GM23338 (cell line): ENCODE measurements at regions not wholly inside any gene's neighbourhood (a gene's known extent, or its start where the extent isn't known, plus 50 kb on each side); places are given as distances from the start of the nearest gene placed in this dataset.

Source experiments
- CREB1 ChIP-seq: fragments of 250-450 bp; sonication (Bioruptor Pico); IDR thresholded peaks from 2 replicates; pipeline ENCODE4 v1.5.0; 2020; ENCODE audit warnings: low read depth, mild to moderate bottlenecking, moderate library complexity
- EZH2 ChIP-seq: fragments of 200-600 bp; sonication (generic); IDR thresholded peaks from one replicate; pipeline ENCODE4 v1.8.0; 2017; ENCODE audit warnings: antibody characterized with exemption, mild to moderate bottlenecking, low read depth; ENCODE audit not compliant: unreplicated experiment
- EZH2phosphoT487 ChIP-seq: fragments of 200-600 bp; sonication (generic); IDR thresholded peaks from one replicate; pipeline ENCODE4 v1.8.1; 2018; ENCODE audit warnings: antibody characterized with exemption; ENCODE audit not compliant: unreplicated experiment
- JUNB ChIP-seq: IDR thresholded peaks from one replicate; pipeline ENCODE4 v1.6.1; 2016; ENCODE audit warnings: antibody characterized with exemption; ENCODE audit not compliant: unreplicated experiment
- POLR2AphosphoS5 ChIP-seq: IDR thresholded peaks from 2 replicates; pipeline ENCODE4 v1.6.1; 2016; ENCODE audit warnings: antibody characterized with exemption, low read depth
- ZNF114 ChIP-seq: fragments of 250-450 bp; sonication (Bioruptor Pico); IDR thresholded peaks from 2 replicates; pipeline ENCODE4 v1.5.0; 2020; ENCODE audit warnings: mild to moderate bottlenecking, moderate library complexity
- TF ChIP-seq, protein P1 (sequence below), 2 experiments: fragments of 200-600 bp in 1 of 2; sonication (generic) in 1 of 2; conservative IDR thresholded peaks; 2 replicates each; pipeline versions ENCODE4 v1.5.1 to v1.6.1; 2016 to 2017; ENCODE audit warnings: antibody characterized with exemption in 2 of 2, low read depth in 2 of 2, mild to moderate bottlenecking in 2 of 2, moderate library complexity in 1 of 2
- TF ChIP-seq, protein P2 (sequence below): IDR thresholded peaks from one replicate; pipeline ENCODE4 v1.6.1; 2018; ENCODE audit warnings: antibody characterized with exemption; ENCODE audit not compliant: unreplicated experiment

DNA sequence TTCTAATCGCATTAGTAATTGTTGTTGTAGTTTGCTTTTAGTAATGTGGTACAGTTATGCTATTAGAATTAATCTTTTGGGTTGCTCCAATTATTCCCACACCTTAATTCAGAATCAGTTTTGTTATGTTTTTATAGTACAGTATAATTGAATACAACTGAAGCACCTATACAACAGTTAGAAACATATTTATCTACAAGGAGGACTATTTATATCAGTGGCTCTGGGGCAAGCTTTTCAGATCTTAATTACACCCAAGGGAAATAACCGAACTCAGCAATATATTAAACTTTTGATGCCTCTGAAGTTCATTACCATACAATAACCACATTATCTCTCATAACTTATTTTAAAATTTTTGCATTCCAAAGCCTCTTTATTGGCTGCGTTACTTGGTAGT, 74.4 kb downstream of the LHX9 start:
- TF ChIP-seq, protein P1, sequence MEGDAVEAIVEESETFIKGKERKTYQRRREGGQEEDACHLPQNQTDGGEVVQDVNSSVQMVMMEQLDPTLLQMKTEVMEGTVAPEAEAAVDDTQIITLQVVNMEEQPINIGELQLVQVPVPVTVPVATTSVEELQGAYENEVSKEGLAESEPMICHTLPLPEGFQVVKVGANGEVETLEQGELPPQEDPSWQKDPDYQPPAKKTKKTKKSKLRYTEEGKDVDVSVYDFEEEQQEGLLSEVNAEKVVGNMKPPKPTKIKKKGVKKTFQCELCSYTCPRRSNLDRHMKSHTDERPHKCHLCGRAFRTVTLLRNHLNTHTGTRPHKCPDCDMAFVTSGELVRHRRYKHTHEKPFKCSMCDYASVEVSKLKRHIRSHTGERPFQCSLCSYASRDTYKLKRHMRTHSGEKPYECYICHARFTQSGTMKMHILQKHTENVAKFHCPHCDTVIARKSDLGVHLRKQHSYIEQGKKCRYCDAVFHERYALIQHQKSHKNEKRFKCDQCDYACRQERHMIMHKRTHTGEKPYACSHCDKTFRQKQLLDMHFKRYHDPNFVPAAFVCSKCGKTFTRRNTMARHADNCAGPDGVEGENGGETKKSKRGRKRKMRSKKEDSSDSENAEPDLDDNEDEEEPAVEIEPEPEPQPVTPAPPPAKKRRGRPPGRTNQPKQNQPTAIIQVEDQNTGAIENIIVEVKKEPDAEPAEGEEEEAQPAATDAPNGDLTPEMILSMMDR (conservative IDR thresholded peaks at IDR 0.05; ENCODE audit: low read depth in 2 of 2), result no peak
- no peak for TF ChIP-seq EZH2
- TF ChIP-seq ZNF114 (CRISPR knock-in tag), result no peak
- no peak for TF ChIP-seq CREB1 (CRISPR knock-in tag)
- no peak for TF ChIP-seq JUNB
- TF ChIP-seq, protein P2, sequence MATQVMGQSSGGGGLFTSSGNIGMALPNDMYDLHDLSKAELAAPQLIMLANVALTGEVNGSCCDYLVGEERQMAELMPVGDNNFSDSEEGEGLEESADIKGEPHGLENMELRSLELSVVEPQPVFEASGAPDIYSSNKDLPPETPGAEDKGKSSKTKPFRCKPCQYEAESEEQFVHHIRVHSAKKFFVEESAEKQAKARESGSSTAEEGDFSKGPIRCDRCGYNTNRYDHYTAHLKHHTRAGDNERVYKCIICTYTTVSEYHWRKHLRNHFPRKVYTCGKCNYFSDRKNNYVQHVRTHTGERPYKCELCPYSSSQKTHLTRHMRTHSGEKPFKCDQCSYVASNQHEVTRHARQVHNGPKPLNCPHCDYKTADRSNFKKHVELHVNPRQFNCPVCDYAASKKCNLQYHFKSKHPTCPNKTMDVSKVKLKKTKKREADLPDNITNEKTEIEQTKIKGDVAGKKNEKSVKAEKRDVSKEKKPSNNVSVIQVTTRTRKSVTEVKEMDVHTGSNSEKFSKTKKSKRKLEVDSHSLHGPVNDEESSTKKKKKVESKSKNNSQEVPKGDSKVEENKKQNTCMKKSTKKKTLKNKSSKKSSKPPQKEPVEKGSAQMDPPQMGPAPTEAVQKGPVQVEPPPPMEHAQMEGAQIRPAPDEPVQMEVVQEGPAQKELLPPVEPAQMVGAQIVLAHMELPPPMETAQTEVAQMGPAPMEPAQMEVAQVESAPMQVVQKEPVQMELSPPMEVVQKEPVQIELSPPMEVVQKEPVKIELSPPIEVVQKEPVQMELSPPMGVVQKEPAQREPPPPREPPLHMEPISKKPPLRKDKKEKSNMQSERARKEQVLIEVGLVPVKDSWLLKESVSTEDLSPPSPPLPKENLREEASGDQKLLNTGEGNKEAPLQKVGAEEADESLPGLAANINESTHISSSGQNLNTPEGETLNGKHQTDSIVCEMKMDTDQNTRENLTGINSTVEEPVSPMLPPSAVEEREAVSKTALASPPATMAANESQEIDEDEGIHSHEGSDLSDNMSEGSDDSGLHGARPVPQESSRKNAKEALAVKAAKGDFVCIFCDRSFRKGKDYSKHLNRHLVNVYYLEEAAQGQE, result no peak
- no peak for TF ChIP-seq EZH2phosphoT487
- TF ChIP-seq POLR2AphosphoS5, result no peak
